Stimulated activated memory B cell treated with anti-CD40 and anti-IgM and Interleukin-4, amounts not matched to agents 10 μg/mL and 1 μg/mL and 100 μg/mL, for 72 hours (primary cell): ENCODE measurements at regions not wholly inside any gene's neighbourhood (a gene's known extent, or its start where the extent isn't known, plus 50 kb on each side); places are given as distances from the start of the nearest gene placed in this dataset.

Source experiments
- ATAC-seq: fragments of 150-1000 bp; cut with Tn5 transposase; 2 replicates; pipeline ENCODE4 v1.10.0; 2021
- H3K27ac Mint-ChIP-seq: one replicate; pipeline ENCODE4 v1.8.0; 2022; ENCODE audit warnings: mild to moderate bottlenecking, mixed read lengths
- H3K27me3 Mint-ChIP-seq: one replicate; pipeline ENCODE4 v1.8.0; 2022; ENCODE audit warnings: mixed read lengths
- H3K36me3 Mint-ChIP-seq: one replicate; pipeline ENCODE4 v1.8.0; 2022; ENCODE audit warnings: mixed read lengths
- H3K4me1 Mint-ChIP-seq: one replicate; pipeline ENCODE4 v1.8.0; 2022; ENCODE audit warnings: mixed read lengths
- H3K4me3 Mint-ChIP-seq: one replicate; pipeline ENCODE4 v1.8.0; 2022; ENCODE audit warnings: mild to moderate bottlenecking, moderate library complexity, mixed read lengths
- H3K9me3 Mint-ChIP-seq: one replicate; pipeline ENCODE4 v1.8.0; 2022; ENCODE audit warnings: mixed read lengths

DNA sequence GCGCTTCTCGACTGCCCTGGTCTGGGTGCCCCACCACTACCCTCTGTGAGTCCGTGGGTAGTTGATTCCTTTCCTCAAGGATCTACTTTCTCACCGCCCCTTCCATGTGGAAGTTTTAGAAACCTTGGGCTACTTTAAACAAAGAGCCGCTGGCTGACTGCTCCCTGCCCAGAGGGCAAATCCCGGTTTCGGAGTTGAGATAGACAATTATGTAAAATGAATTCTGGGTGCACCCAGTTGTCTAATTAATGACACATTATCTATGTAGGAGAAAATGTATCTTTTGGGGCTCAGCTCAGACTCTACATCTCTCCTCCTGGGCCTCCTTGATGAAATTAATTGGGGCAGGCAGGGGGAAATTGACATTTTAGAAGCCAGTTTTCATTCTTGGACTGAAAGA, 305.4 kb downstream of the UQCRFS1 start:
- ATAC-seq = no peak
- Mint-ChIP-seq H3K27ac (no peak overlapping the region), H3K27me3 (no peaks in the 10 kb centered on the region), H3K4me1 (no peaks in the 10 kb centered on the region), H3K36me3 (no peaks in the 10 kb centered on the region), H3K9me3 (peaks cover 7% of the 10 kb centered on the region), H3K4me3 (no peak overlapping the region)

DNA sequence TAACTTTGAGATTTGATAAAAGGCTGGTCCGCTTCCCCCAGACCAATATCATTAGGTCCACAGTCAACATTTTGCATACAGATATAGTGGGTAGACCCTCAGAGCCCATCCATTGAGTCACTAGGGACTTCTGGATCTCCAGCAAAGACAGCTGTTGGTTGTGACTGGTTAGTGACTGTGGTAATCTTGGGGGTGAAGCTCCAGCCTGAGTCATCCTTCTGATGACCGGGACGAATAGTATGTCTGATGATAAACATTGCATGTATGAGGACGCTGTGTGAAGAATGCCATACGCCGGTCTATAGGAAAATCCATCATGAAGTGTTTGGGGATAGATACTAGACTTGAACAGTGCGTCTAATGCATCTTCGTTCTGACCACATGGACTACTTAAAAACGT, 307.0 kb downstream of the UQCRFS1 start:
- Mint-ChIP-seq H3K27ac (no peak overlapping the region), H3K36me3 (no peaks in the 10 kb centered on the region), H3K9me3 (peaks cover 3% of the 10 kb centered on the region), H3K4me3 (no peak overlapping the region), H3K4me1 (no peaks in the 10 kb centered on the region), H3K27me3 (no peaks in the 10 kb centered on the region)
- ATAC-seq = no peak

DNA sequence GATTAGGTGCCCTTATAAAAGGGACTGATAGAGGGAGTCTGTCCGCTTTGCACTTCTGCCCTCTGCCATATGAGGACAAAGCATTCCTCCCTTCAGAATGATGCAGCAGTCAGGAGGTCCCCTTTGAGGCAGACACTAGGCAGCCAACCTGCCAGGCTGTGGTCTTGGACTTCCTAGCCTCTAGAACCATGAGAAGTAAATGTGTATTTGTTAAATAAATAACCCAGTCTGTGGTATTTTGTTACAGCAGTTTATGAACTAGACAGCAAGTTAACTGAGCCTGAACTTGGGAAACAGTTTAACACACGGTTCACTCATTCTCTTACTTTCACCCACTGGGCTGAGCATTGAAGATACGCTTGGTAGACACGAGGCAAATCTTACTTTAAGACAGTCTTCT, 313.2 kb downstream of the UQCRFS1 start:
- Mint-ChIP-seq H3K27ac (no peak overlapping the region), H3K27me3 (no peaks in the 10 kb centered on the region), H3K36me3 (no peaks in the 10 kb centered on the region), H3K4me3 (no peak overlapping the region), H3K9me3 (peaks cover 6% of the 10 kb centered on the region), H3K4me1 (no peaks in the 10 kb centered on the region)
- ATAC-seq = no peak

DNA sequence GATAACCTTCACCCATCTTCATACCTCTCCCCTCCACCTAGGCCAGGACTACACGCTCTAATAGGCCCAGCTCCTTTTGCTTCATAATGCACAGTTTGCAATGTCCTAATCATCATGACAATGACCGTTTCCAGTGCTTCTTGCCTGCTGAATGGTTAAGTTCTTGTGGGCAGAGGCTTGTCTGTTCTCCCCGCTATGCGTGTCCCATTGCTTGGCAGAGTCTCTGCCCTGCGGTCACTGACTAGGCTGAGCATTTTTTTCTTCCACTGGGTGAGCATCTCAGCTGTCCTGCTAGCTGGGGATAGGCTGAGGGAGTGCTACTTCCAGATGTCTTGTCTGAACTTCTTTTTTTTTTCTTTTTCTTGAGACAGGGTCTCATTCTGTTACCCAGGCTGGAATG, 314.7 kb downstream of the UQCRFS1 start:
- Mint-ChIP-seq H3K4me3 (no peak overlapping the region), H3K27me3 (no peaks in the 10 kb centered on the region), H3K36me3 (no peaks in the 10 kb centered on the region), H3K4me1 (no peaks in the 10 kb centered on the region), H3K9me3 (peaks cover 6% of the 10 kb centered on the region), H3K27ac (no peak overlapping the region)
- ATAC-seq = no peak

DNA sequence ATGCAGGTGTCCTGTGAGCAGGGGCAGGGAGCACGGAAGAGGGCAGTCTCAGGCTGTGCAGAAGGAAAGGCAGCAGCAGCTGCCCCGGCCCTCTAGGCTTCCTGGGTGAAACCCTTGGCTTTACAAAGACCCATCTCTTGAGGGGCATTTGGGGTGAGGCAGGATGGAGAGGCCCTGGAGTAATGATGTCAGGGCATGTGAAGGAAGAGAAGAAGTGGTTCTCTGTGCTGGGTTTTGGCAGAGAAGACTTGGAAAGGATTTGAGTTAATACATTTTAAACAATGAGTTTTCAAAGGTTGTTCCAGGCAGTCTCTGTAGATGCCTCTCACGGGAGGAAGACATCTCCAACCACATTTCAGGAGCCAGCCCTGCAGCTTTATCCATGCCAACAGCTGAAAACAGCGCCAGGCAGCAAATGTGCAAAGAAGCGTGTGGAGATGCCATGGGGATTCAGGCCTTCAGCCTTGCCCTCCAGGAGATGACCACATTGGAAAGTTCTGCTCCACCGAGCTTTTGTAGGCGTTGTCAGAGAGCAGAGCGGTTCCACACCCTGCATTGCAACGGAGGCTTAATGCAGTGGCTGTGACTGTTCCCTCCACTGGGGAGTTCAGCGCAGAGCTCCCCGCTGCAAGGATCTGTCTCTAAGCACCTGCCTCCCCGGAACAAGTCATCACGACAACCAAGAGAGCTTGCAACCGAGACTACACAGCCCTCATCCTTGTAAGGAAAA, 322.8 kb downstream of the UQCRFS1 start:
- Mint-ChIP-seq H3K36me3 (no peaks in the 10 kb centered on the region), H3K27ac (no peak overlapping the region), H3K9me3 (peaks cover 12% of the 10 kb centered on the region), H3K27me3 (no peaks in the 10 kb centered on the region), H3K4me3 (no peak overlapping the region), H3K4me1 (no peaks in the 10 kb centered on the region)
- ATAC-seq = no peak

DNA sequence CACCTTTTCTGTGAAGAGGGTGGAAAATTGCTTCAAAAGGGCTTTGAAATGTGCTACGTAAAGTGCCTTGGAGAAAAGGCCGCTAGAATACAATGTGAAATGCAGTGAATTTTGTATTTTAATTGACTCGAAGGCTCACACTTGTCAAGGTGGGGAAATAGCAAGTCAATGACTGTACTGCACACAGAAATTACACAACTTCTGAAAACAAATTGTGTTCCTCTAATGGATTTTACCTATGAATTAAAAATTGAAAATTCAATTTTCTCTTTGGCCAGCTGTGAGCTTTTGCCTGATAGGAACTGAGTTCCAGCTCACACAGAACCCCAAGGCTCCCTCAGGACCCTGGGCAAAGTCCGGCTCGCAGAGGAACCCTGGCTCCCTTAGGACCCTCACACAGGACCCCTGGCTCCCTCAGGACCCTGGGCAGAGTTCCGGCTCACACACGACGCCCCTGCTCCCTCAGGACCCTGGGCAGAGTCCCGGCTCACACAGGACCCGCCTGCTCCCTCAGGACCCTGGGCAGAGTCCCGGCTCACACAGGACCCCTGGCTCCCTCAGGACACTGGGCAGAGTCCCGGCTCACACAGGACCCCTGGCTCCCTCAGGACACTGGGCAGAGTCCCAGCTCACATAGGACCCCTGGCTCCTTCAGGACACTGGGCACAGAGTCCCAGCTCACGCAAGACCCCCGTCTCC, 324.9 kb downstream of the UQCRFS1 start:
- H3K9me3 Mint-ChIP-seq = peaks cover 15% of the 10 kb centered on the region
- H3K27me3 Mint-ChIP-seq = no peaks in the 10 kb centered on the region
- H3K4me1 Mint-ChIP-seq = no peaks in the 10 kb centered on the region
- no peak overlapping the region for H3K27ac Mint-ChIP-seq
- H3K4me3 Mint-ChIP-seq = no peak overlapping the region
- ATAC-seq = no peak
- H3K36me3 Mint-ChIP-seq = no peaks in the 10 kb centered on the region

DNA sequence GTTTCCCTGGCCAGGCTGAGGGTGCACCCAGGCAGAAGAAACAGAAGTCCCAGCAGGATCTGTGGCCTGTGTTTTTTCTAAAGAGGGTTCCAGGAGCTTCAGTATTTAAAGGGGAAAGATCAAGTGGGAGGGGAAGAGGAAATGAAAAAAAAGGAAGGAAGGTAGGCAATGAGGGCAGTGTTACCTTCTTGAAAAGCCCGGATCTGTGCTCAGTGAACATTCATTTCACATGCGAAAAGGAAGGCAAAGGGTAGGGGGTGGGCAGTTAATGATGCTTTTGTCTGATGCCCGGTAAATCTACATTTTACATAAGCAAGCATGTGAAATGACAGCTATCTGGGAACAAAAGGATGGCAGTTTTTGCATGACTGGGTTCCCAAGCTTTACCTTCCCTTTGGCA, 326.2 kb downstream of the UQCRFS1 start:
- Mint-ChIP-seq H3K27ac (no peak overlapping the region), H3K36me3 (no peaks in the 10 kb centered on the region), H3K4me1 (no peaks in the 10 kb centered on the region), H3K4me3 (no peak overlapping the region), H3K27me3 (no peaks in the 10 kb centered on the region), H3K9me3 (peaks cover 13% of the 10 kb centered on the region)
- no peak for ATAC-seq

DNA sequence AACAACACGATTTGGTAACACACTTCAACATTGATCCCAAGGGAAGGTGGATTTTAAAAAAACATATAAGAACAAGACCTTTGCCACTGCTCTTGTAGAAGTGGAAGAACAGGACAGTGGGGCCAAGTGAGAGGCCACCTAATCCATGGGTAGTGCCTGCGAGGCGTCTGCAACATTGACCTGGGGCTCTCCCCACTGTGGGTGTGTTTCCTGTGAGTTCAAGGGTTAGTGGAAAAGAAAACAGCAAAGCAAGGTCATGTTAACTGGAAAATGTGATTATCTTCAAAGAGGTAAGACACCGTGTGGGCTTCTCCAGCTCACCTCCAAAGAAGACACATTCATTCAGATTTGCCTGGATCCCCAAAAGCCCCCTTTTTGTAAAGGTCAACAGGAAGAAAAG, 327.0 kb downstream of the UQCRFS1 start:
- Mint-ChIP-seq H3K4me3 (no peak overlapping the region), H3K27me3 (no peaks in the 10 kb centered on the region), H3K4me1 (no peaks in the 10 kb centered on the region), H3K27ac (no peak overlapping the region), H3K9me3 (peaks cover 13% of the 10 kb centered on the region), H3K36me3 (no peaks in the 10 kb centered on the region)
- ATAC-seq = no peak

DNA sequence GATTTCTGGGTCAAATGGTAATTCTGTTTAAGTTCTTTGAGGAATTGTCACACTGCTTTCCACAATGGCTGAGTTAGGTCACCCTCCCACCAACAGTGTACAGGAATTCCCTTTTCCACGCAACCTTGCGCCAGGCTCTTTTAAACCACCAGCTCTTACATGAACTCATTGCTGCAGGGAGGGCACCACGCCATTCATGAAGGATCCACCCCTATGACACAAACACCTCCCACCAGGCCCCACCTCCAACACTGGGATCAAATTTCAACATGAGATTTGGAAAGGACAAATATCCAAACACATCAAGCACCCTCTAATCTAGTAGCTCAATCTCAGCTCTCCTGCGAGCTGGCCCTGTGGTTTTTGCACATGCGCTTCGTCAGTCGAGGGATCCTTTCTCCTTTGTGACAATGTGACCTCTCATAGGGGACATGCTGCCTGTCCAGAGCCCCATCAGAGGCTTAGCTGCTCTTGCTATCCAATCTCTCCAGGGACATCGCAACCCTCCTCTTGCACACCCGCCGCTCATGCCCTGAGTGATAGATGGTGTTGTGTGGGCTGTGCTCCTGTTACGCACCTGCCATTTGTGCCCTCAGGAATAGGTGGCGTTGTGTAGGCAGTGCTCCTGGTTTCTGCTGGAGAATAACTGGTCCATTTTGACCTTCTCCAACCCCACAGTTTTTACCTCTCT, 328.0 kb downstream of the UQCRFS1 start:
- H3K4me3 Mint-ChIP-seq = no peak overlapping the region
- H3K27ac Mint-ChIP-seq = no peak overlapping the region
- no peak for ATAC-seq
- no peaks in the 10 kb centered on the region for H3K36me3 Mint-ChIP-seq
- H3K4me1 Mint-ChIP-seq = no peaks in the 10 kb centered on the region
- no peaks in the 10 kb centered on the region for H3K27me3 Mint-ChIP-seq
- peaks cover 13% of the 10 kb centered on the region for H3K9me3 Mint-ChIP-seq

DNA sequence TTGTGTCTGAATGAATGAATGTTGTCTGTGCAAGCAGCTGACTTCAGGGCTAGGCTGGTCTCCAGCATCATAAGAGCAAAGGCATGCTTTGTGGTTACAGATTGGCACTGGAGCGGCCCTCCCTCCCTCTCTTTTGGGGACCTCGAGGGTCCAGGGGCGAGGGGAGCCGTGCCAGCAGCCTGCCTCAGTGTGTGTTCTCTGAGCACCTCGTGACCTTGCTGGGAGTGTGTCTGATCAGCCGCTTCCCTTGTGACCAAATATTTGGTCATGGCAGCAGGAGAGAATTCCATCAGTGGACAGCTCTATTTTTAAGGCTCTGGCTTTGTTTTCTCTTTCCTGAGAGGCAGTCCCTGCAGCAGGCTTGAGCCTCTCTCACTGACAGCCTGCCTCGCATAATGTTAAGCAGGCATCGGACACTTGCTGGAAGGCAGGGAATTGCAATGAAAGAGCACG, 329.7 kb downstream of the UQCRFS1 start:
- Mint-ChIP-seq H3K4me3 (no peak overlapping the region), H3K4me1 (no peaks in the 10 kb centered on the region), H3K36me3 (no peaks in the 10 kb centered on the region), H3K27ac (no peak overlapping the region), H3K9me3 (peaks cover 4% of the 10 kb centered on the region), H3K27me3 (no peaks in the 10 kb centered on the region)
- no peak for ATAC-seq

DNA sequence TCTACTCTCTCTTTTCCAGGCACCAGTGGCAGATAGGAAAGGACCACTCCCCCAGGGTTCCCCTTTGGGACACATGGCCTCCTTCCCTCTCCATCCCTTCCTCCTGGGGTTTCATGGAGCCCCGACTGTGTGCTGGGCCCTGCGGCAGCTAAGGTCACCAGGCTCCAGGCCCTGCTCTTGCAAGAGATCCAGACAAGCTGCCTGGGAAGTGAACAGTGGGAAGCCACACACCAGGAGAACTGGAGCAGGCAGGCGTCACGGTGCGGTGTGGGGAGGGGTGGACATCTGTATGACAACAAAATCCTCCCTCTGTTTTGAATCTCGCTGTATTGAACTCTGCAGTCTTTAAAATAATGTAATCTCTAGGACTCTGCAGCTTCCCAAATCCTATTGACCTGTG, 330.1 kb downstream of the UQCRFS1 start:
- ATAC-seq = no peak
- Mint-ChIP-seq H3K36me3 (no peaks in the 10 kb centered on the region), H3K27ac (no peak overlapping the region), H3K9me3 (peaks cover 4% of the 10 kb centered on the region), H3K27me3 (no peaks in the 10 kb centered on the region), H3K4me3 (no peak overlapping the region), H3K4me1 (no peaks in the 10 kb centered on the region)

DNA sequence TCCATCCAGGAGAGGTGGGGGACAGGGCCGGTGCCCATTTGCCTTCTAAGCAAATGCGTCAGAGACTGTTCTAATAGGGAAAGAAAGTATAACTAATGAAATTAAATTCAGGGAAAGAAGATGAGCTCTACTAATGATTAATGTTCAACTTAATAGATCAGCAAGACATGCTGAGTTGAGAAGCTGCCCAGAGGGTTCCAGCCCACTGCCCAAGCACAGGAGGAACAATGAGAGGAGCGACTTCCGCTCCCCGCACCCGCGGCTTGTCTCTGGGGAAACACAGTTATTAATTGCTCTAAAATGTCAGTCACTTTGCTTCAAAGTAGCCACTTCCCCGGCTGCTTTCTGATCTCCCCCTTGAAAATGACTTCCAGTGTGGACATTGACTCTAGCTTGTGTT, 331.3 kb downstream of the UQCRFS1 start:
- Mint-ChIP-seq H3K36me3 (no peaks in the 10 kb centered on the region), H3K27ac (no peak overlapping the region), H3K4me1 (no peaks in the 10 kb centered on the region), H3K9me3 (peaks cover 4% of the 10 kb centered on the region), H3K4me3 (no peak overlapping the region), H3K27me3 (no peaks in the 10 kb centered on the region)
- no peak for ATAC-seq

DNA sequence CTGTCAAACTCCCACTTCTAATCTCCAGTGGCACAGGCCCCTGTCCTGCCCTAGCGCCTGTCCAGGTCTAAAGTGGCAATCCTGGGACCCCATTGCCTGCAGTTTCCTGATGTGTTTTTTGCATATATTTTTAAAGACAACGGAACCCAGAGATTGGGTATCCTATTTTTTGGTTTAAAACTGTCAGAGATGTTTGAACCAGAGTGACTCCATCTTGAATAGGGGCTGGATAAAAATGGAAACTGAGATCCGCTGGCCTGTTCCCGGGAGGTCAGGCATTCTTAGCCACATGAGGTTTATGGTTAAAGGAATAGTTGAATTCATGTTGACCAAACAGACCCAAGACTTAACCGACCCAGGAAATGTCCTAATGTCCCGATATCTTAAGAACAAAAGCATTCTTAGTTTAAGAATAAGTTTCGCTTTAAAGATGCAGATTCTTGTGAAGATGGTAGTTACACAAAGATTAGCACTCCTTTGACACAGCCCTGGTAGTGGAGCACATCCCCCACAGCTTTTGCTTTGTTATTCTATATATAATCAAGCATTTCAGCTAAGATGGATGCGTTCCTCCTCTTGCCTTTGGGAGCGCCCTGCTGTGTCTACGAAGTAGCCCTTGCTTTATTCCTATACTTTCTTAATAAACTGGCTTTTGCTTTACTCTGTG, 332.1 kb downstream of the UQCRFS1 start:
- ATAC-seq = no peak
- Mint-ChIP-seq H3K36me3 (no peaks in the 10 kb centered on the region), H3K4me3 (no peak overlapping the region), H3K27me3 (no peaks in the 10 kb centered on the region), H3K9me3 (peaks cover 4% of the 10 kb centered on the region), H3K27ac (no peak overlapping the region), H3K4me1 (no peaks in the 10 kb centered on the region)

DNA sequence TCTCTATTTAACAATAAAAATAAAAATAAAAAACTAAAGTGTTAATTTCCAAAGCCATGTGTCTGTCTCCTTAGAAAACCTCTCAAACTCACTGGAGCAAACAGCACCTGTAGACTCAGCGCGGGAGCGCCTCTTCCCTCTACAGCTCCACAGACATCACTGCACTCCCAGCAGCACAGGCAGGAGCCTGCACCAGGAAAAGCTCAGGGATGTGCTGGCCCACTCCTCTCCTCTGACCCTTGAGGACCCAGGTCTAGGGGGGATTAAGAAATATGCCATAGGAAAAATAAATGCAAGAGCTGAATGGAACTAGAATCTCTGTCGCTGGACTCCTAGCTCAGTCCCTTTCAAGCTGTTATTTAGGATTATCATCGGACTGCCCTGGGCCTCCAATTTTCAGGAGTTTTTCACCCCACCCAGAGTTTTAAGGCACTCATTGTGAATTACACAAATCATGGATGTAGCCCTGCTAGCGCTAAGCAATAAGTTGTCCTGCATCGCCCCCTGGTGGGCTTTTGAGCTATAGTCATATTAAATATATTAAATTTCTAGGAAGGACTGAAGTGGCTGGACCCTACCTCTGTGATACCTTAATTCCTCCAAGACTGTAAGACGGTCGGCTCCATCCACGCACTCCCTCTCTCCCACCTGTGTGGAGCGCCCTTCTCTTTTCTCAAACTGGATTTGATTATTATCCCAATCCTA, 333.9 kb downstream of the UQCRFS1 start:
- ATAC-seq = no peak
- no peak overlapping the region for H3K4me3 Mint-ChIP-seq
- no peaks in the 10 kb centered on the region for H3K27me3 Mint-ChIP-seq
- no peaks in the 10 kb centered on the region for H3K36me3 Mint-ChIP-seq
- no peaks in the 10 kb centered on the region for H3K9me3 Mint-ChIP-seq
- no peaks in the 10 kb centered on the region for H3K4me1 Mint-ChIP-seq
- no peak overlapping the region for H3K27ac Mint-ChIP-seq

DNA sequence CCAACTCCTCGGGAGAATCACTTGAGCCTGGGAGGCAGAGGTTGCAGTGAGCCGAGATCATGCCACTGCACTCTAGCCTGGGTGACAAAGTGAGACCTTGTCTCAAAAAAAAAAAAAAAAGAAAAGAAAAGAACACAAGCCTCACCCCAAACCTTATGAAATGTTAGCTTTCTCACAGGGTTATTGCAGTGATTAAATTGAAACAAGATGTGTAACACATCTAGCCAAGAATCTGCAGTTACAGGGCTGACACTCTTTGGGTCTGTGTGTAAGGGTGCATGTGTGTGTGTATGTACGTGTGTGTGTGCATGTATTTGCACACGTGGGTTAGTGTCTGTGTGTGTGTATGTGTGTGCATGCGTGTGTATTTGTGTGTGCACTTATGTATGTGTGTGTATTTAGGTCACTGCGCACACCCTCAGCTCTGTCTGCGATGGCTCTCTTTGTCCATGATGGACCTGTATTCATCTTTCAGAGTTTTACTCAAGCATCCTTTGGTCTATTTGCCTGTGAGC, 336.3 kb downstream of the UQCRFS1 start:
- H3K27me3 Mint-ChIP-seq = no peaks in the 10 kb centered on the region
- no peak overlapping the region for H3K4me3 Mint-ChIP-seq
- H3K27ac Mint-ChIP-seq = no peak overlapping the region
- H3K4me1 Mint-ChIP-seq = no peaks in the 10 kb centered on the region
- H3K36me3 Mint-ChIP-seq = no peaks in the 10 kb centered on the region
- ATAC-seq = no peak
- H3K9me3 Mint-ChIP-seq = no peaks in the 10 kb centered on the region
